ENCODE measurements at regions not wholly inside any gene's neighbourhood (a gene's known extent, or its start where the extent isn't known, plus 50 kb on each side); places are given as distances from the start of the nearest gene placed in this dataset.

GRCh38 chr20:51265361-51265760, 242.5 kb upstream of the KCNG1 start:
- TF ChIP-seq POLR2A (IDR thresholded peaks at IDR 0.05) (no peak), CTCF (IDR thresholded peaks at IDR 0.05) (no peak), POLR2AphosphoS5 (IDR thresholded peaks at IDR 0.05) (no peak)
